ENCODE measurements at regions not wholly inside any gene's neighbourhood (a gene's known extent, or its start where the extent isn't known, plus 50 kb on each side); places are given as distances from the start of the nearest gene placed in this dataset.

DNA sequence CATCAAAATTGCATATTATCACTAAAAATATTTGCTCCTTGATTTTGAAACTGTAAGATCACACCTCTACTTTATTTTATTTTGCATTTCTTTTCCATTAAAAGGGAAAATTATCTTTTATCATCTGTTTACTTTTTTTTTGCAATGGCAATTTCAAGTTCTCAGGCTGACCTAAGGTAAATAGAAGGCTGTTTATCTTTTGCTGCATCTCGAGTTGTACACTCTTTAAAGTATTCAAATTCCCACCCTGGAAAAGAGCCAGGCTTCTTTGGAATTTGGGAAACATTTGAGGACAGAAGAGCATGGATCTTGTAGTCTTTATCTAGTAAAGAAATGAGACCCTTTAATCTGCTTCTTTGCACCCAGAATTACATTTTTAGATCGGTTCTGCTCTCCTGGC lies 645.7 kb downstream of the SLC4A3 start:
- DNase-seq, result no peak

DNA sequence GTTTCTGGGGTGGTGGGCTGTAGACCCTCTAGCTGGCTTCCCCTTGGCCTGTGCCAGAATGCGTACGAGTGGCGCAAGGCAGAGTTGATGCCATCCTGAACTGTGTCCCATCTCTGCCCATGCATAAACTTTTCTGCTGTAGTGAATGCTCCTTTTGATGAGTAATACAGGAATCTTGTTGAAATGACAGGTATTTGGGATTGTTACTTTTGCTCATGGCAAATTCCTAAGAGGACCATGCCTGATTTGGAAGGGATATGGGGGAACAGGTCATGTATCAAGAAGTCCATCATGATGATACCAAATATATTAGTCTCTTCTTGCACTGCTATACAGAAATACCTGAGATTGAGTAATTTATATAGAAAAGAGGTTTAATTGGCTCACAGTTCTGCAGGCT lies 648.0 kb downstream of the SLC4A3 start:
- no peak for DNase-seq

- DNase-seq, result no peak
These were observed 649.5 kb downstream of the SLC4A3 start for GRCh38 chr2:220276741-220277444.

GRCh38 chr2:220277445-220277975 lies 650.1 kb downstream of the SLC4A3 start:
- DNase-seq, result no peak

DNA sequence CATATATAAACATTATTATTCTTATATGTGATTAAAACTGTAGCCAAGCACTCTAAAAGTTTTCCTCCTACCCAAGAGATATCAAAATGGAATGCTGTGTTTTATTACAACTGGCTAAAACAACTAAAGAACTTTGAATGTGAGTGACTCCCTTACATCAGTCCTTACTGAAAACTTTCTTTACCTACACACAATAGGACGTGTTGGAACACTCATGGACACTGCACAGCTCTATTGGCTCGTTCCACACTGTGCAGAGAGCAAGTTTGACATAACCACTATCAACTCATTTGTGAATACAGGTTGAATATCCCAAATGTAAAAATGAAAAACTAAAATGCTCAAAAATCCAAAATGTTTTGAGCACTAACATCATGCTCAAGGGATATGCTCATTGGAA lies 650.6 kb downstream of the SLC4A3 start:
- DNase-seq, result no peak

DNA sequence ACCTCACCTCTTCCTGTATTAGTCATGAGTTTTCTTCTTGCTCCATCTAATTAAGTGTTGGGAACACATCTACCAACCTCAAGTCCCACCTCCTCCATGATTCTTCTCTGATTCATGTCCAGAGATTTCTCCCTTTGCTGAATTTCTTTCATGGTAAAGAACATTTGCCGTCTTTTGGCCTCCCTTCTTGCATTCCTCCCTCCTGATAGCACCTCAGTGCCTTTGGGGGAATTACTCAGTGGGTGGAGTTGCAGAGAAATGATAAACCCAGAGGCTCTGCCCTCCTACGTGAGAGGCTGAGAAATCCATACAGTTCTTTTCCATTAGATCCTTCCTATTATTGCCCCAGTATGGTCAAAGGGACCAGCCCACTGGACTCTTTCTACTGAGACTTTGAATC lies 651.9 kb downstream of the SLC4A3 start:
- no peak for DNase-seq

GRCh38 chr2:220279840-220280239 lies 652.4 kb downstream of the SLC4A3 start:
- DNase-seq, result no peak

DNA sequence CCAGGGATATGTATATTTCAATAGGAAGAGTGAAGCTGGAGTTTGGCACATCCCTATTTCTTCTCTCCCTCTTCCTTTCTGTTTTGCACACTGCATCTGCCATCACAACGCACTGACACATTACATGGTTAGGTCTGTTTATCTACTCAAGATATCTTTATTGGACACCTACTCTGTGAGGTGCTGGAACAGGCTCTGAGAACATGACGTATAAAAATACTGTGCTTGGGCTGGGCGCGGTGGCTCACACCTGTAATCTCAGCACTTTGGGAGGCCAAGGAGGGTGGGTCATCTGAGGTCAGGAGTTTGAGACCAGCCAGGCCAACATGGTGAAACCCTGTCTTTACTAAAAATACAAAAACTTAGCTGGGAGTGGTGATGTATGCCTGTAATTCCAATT lies 653.3 kb downstream of the SLC4A3 start:
- no peak for DNase-seq

DNA sequence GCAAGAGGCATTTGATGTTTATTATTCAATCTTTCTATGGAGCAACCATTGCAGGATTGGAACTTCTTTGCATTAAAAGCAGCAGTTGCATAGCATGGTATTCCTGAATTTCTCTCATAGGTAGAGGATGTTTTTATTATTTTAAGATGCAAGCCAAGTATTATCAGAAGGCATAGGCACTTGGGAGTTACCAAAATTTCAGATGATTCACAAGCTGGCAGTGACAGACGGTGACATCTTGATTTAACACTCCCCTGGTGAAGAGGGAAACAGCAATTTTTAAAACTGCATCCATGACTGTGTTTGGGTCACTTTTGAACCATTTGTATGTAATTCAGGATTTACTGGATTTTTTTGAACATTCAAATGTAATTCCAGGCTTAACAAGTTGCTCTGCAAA lies 654.3 kb downstream of the SLC4A3 start:
- no peak for DNase-seq

GRCh38 chr2:220282236-220282635 lies 654.8 kb downstream of the SLC4A3 start:
- no peak for DNase-seq

DNA sequence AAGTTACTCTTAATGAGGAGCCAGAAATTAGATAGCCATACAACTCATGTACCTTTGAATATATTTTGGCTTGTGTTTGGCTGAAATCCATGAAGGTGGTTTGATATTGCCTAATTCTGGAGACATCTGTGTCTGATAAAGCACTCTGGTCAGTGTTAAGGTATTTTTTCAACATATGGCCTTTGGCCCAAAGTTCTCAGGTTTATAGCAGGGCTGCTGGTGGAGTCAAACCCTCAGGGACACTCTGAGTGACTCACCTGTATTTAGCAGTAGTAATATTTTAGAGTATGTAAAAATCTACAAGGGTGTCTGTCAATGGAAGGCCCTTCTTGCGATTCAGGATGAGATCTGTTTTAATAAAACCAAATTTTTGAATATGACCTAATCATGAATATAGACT lies 666.5 kb downstream of the SLC4A3 start:
- no peak for DNase-seq

DNA sequence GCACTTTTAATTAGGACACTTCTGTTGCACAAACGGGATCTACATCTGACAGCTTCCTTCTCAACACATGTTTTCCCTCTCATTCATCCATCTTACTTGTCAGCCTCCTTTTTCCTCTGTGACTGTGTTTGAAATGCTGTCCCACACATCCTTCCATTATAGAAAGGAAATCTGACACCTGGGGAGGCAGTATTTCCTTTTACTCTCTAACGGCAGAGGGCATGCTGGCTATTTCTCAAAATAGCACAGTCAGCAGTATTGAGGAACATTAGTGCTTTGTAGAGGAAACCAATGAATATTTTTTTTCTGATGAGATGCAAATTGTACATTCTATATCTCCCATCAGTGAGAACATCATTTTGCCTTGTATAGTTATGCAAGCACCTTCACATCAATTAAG lies 668.7 kb downstream of the SLC4A3 start:
- DNase-seq, result no peak

DNA sequence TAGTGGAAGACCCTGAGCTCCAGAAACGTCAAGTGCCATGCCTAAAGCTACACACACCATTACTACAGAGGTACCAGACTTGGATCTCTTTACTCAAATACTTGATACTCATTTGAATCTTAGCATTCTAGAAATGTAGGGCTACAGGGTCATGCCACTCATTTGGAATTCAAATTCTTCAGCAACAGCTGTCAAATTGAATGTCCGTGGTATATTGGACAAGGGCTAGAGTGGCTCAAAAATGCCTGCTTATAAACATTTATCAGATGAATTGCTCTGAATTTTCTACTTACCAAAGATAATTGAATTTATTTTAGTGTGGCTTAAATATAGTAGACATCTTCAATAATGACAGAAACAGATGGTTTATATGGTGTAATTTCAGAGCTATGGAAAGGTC lies 669.7 kb downstream of the SLC4A3 start:
- no peak for DNase-seq

DNA sequence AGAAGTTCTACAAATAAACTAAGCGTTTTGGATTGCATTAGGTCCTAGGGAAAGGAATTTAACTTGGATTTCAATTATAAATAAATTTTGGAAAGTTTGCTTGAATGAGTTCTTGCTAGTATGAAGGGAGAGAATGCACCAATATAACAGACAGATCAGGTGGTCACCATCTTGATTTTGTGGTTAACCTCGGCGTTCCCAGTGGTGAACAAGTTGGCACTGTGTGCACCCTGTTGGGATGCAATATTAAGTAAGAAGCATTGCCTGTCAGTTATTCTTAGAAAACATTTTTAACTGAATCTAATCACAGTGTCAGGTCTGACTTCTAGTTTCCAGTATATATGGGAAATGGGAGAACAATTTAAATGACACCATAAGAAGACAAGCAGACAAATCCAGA lies 673.4 kb downstream of the SLC4A3 start:
- DNase-seq, result no peak

DNA sequence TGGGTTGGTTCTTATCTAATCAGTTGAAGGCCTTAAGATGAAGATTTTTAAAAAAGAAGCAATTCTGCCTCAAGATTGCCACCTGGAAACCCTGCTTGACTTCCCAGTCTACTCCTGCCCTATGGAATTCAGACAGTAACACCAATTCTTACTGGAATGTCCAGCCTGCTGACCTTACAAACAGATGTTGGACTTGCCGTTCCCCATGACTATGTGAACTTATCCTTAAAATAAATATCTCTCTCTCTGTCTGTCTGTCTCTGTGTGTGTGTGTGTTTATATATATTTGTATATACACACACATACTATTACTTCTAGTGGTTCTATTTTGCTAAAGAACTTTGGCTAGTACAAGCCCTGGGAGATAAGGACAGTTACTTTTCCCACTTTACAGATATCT lies 675.3 kb downstream of the SLC4A3 start:
- no peak for DNase-seq

GRCh38 chr2:220309215-220309614 lies 681.8 kb downstream of the SLC4A3 start:
- no peak for DNase-seq

DNA sequence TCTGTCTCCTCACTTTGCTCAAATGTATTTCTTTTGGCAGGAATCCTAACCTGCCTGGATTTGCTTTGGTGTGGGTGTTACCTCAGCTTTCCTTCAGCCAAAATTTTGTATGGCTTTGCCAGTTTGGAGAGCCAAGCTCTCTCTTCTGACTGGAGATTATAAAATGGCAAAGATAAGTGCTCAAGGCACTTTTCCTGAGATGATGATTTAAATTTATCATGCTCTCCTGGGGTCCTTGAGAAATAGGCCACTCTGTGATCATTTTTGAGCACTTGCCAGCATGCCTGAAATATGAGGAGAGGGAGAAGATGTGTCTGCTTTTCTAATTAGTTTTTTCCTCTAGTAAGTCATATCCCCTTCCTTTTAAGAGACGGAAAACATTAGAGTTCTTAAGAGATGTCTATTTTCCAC lies 683.0 kb downstream of the SLC4A3 start:
- DNase-seq, result no peak

DNA sequence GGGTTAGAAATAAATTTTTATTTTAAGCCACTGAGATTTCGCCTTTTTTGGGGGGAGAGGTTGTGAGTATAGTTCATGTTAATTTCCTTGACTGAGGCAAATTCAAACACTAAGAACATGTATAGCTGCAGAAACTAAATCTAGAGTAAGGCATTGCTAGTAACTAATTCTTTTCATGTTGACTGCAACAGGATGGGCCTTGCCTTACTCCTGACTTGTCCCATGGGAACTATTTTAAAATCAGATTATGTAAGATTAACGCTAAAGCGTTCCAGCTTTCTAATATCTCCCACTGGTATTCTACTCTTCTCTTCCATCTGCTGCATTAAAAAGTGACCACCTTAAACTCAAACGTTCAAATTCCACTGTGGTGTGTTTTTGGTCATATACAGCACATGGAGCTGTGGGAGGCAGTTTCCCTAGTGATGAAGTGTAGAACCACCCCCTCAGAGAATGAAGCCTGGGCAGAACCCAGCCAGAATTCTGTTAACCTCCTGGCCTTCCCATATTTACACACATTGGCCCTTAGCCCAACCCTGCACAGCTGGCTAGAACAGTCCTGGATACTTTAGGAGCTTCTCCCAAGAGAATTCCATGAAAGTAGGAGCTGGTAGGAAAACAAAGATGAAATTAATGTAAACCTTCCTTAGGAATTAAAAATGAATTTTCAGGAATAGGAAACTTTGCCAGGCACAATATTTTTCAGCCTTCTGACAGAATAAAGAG lies 687.8 kb downstream of the SLC4A3 start:
- DNase-seq, result no peak

- no peak for DNase-seq
These were observed 690.6 kb downstream of the SLC4A3 start for GRCh38 chr2:220318037-220318436.

GRCh38 chr2:220318508-220318907 lies 691.1 kb downstream of the SLC4A3 start:
- DNase-seq, result no peak

- DNase-seq, result no peak
These were observed 692.9 kb downstream of the SLC4A3 start for GRCh38 chr2:220320326-220320725.

DNA sequence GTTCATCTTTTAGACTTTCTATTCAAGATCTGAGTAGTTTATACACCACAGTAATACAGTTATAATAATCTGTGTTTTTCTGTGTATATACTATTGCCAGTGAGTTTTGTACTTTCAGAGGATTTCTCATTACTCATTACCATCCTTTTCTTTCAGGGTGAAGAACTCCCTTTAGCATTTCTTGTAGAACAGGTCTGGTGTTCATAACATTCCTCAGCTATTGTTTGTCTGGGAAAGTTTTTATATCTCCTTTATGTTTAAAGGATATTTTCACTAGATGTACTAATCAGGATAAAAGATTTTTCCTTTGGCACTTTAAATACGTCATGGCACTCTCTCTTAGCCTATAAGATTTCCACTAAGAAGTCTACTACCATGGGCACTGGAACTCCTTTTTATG lies 705.5 kb downstream of the SLC4A3 start:
- DNase-seq, result no peak

- DNase-seq, result no peak
These were observed 706.8 kb downstream of the SLC4A3 start for GRCh38 chr2:220334210-220334609.

All from hypothalamus (tissue), 51 donors.